A204.1 (cell line): ENCODE measurements at regions not wholly inside any gene's neighbourhood (a gene's known extent, or its start where the extent isn't known, plus 50 kb on each side); places are given as distances from the start of the nearest gene placed in this dataset.

ENCODE experiments used
- FAIRE-seq: peaks from 2 replicates; lab custom pipeline; 2012; peaks lifted over from hg19 to GRCh38; lab: Jason Lieb, UNC

DNA sequence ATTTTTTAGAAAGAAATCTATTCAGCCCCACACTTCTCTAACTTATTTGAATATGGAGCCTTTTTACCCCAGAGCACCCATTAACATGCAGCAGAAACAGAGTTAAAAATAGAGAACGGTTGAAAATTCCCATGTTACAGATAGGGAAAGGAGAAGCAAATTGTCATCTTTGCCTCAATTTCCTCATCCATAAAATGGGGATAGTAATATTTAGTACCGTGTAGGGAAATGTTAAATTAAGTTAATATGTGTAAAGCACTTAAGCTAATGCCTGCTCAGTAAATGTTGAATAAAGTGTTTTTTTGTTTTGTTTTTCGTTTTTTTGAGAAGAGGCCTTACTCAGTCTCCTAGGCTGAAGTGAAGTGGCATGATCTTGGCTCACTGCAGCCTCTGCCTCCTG is 50.3 kb downstream of the NAV1 start:
- FAIRE-seq = no peak

DNA sequence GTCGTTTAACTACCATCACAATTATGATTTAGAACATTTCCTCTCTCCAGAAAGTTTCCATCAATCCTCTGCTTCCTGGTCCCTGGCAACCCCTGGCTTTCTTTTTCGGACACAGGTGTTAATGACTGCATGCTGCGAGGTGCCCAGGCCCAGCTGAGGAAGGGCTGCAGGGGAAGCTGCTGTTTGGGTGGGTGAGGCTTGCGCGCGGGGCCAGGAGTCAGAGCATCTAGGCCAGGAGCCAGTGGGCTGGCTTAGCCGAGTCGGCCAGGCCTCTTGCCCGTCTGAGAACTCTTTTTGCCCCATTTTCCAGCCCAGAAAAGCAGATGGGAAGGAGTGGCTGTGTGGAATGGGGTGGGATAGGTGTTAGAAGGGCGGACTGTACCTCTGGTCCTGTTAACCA is 51.5 kb downstream of the NAV1 start:
- no peak for FAIRE-seq

DNA sequence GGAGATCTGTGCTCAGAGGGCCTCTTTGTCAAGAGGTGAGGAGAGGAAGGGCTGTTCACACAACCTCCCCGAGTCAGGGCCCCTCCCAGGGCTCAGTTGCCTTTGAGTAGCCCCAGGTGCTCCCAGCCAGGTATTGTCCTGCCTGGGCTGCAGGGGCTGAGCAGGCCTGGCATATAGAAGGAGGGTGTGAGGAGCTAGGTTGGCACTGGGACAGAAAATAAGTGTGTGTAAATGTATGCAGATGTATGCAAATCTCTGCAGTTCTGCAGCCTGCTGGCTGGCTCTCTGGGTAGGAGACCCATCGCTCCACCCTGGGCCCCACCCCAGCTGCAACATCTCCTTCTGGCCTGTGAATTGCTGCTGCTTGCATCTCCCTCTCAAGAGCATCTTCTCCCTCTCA is 52.4 kb downstream of the NAV1 start:
- no peak for FAIRE-seq

DNA sequence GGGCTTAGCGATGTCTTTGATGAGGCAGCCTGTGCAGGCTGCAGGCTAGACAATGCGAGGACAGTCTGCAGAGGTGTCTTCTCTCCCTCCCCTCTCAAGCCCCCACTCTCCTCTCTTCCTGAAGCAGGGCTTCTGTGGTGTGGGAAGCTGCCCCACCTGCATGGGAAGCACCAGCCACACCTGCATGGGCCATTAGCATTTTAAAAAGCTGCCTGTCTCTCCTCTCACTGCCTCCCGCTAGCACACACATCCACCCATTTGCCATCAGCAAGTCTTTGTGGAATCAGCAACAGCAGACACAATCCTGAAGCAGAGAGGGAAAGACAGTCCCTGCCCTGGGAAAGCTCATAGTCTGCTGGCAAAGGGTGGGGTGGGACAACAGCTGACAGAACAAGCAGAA is 53.1 kb downstream of the NAV1 start:
- no peak for FAIRE-seq

DNA sequence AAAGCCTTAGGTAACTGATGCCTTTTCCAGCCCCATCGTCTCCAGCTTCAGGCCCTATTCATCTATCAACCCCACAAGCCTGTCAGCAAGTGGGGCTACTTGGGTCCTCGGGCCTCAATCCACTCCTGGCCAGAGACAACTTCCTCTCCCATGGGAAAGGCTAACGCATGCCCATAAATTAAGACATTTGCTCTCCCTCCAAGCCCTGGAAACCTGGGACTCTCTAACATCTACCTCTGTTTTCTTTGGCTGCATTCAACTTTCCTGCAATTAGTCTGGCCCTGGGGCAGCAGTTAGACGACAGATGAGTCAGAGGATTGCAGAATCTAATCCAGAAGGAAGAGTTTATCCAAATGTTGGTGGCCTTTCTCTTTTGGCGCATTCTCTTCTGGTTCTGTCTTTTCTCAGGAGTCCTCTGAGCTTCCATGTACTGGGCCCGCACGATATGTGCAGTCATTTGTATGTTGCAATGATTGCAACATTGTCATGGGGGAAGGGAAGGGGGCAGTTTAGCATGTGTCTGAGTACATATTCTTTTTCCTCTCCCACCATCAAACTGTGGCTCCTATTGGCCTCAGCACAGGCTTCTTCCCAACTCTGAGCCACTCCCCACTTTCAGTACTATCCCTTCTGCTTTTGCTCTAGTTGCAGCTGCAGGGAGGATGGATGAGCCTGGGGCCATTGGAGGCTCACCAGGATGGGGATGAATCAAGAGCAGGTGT is 54.4 kb downstream of the NAV1 start:
- no peak for FAIRE-seq

DNA sequence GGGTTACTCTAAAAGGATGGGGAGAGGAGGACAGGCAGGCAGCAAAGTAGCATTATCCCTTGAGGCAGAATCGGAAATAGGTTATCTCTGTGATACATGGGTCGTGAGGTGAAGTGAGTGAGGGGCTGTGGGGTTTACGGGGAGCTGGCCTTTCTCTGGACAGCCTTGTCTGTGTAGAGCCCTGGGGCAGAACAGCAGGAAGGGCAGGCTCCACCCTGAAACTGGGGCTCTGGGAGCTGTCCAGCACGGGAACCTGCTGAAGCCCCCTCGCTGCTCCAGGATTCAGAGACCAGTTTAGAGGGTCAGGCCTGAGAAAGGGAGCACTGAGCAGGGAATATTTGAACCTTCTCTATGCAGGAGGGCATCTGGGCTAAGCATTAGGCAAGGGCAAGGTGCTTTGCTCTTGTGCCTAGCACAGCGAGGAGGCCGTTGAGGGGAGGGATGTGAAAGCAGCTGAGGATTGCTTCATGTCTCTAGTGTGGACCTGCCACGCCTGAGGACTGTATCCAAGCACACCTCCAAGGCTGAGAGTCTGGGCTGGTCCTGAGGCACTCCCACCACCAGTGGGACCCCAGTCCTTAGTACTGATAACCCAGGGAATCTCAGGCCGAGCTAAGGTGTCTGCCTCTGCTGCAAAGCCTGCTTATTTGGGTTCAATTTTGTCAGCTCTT is 55.8 kb downstream of the NAV1 start:
- no peak for FAIRE-seq

DNA sequence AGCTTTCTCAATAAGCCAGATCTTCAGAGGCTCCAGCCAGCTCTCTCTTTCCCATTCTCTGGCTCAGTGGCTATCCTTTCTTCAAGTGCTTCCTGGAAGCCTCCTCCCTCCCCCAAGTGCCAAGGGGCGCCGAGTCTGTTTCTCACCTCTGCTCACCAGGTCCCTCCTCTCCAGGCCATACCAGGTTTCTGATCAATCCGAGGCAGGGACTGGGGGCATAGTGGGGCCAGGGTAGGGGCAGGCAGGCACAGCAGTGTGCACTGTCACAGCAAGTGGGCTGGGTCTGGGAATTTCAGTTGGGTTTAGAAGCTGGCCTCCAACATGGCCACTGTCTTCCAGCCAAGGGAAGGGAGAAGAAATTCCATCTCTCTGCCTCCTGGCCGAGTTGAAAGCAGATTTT is 56.5 kb downstream of the NAV1 start:
- no peak for FAIRE-seq

DNA sequence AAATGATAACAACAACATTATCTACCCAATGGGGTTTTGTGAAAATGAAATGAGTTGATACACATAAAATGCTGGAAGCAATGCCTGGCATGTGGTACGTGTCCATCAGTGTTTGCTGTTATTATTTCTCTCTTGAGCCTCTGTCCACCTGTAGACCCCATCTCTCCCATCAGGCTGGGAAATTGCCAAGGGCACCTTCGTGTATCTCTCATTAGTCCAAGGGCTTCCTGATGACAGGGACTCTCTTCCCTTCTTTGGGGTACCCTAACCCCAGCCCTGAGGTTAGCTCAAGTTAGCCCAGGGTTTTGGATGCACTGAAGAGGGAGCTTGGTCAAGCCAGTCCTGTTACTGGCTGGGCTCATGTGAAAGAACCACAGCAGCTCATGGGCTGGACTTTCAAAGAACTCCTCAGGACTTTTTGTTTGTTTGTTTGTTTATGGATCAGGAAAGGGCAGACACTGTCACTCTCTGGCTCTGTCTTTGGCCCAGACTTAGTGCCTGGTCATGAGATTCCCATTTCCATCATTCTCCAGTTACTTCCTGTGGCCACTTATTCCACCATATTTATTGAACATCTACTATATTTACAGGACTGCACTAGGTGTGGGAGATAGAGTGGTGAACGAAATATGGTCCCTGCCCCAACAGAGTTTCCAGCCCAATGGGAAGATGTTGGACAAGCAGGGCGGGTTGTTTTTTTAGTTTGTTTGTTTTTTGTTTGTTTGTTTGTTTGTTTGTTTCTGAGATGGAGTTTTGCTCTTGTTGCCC is 57.4 kb downstream of the NAV1 start:
- FAIRE-seq = no peak

DNA sequence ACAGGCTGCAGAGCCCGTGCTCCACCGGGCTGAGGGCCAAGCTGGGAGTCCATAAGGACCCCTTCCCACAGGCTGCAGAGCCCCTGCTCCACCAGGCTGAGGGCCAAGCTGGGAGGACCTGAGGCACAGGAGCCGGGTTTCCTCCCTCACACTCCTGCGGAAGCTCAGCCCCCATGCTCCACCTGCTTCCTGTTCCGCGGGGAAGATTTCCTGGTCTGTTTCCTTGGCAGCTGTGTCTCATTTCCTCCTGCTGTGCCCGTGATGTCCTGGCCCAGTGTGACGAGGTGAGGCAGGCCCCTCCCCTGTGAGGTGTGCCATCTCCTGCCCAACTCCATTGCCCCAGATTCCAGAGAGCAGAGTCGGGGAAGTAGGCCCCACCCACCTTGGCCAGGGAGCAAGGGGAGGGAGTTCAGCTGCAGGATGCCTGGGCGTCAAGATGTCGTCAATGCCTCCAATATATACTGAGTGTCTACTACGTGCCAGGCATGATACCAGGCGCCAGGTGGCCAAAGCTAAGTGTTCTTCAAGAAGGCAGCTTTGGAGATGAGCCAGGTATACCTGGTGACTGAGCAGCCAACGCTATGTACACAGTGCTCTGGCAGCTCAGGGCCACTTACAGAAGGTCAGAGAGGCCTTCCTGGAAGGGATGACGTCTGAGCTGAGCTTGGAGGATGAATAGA is 58.8 kb downstream of the NAV1 start:
- no peak for FAIRE-seq

DNA sequence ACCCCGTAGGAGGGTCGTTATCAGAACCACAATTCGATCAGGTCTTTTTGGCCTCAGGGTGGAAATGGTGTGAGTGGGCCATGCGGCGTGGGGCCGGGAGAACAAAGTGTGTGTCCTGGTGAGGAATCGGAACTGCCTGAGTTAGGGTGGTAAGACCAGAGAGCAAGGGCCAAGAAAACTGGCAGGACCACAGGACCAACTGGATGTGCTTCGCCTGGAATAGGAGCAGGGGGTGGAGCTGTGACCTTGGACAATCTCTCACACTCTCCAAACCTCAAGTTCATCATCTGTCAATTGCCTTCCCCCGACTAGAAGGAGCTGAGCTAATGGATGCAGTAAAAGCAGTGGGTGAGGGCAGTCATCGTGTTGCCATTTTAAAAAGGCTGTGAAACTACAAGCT is 59.5 kb downstream of the NAV1 start:
- FAIRE-seq = no peak

DNA sequence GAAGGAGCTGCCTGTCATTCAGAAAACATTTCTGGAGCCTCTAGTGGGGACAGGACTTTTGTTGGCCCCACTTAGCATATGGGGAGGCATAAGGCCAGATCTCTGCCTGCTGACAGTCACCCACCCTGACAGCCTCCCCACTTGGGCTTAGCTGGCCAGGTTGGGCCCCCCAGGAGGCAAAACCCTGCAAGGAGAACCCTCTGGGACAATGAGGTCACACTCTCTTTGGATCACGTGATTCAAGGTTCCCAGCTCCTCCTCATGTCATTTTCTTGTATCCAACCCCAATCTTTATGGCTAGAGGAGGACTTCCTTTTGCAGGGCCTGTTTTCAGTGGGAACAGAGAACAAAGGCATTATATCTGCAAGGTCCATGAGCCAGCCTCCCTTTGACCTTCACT is 60.0 kb downstream of the NAV1 start:
- no peak for FAIRE-seq

DNA sequence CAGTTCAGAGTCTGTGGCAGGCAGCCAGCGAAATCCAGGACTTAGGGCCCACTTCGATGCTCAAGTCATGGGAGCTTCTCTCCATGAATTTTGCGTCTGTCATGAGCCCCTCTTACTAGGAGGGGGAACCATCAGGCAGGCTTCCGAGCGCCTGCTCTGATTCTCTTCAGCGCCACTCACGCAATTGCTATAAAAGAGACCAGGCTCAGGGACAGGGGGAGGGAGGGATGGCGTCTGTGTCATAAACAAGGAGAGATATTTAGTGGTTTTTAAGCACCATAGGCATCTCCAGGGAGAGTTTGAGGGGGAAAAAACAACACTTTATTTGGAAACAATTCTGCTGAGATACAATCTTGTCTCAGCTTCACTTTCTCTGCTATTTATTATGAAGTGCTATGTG is 60.6 kb downstream of the NAV1 start:
- FAIRE-seq = no peak

DNA sequence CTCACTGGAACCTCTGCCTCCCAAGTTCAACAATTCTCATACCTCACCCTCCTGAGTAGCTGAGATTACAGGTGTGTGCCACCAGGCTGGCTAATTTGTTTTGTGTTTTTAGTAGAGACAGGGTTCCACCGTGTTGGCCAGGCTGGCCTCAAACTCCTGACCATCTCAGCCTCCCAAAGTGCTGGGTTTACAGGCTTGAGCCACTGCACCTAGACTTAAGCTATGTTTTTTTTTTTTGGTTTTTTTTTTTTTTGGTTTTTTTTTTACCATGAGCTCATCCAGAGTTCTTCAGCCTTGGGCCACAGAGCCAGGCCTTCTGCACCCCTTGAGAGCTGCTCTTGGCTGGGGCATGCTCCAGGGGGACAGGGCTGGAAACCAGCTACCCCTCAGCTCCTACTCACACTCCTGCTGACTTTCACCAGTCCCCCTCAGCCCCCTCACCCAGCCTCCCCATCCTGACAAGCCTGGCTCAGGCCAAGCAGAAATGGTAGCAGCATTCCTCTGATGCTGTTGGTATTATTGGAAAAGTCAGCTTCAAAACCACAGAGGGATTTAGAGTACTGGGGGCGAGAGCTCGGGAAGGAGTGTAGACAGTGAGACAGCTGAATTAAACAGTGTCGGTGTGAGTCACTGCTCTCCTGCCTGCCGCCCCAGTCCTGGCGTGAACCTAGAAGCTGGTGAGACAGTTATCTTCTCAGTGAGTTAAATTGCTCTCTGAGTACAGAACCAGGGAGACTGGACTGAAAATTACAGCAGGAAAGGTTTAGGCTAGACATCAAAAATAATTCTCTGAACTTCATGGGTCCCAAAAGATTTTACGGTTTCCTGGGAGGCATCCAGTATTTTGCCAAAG is 63.7 kb downstream of the NAV1 start:
- no peak for FAIRE-seq

DNA sequence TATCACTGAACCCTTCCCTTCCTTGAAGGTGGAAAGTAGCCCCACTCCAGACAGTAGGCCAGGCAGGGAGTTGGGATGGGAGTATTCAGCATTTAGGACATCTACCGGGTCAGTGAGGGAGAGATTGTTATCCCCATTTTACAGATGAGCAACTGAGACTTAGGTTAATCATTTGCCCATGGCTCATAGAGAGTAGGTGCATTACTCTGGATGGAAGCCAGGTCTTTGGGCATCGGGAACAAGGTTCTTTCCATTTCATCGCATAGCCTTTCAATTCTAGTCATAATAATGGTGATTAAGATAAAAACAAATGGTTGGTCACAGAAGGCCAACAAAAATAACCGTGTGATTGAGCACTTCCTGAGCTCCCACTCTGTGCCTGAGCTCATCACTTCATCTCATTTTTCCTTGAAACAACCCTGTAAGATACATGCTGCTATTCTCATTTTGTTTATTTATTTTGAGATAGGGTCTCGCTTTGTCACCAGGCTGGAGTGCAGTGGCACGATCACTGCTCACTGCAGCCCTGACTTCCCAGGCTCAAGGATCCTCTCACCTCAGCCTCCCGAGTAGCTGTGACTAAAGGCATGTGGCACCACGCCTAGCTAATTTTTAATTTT is 64.8 kb downstream of the NAV1 start:
- no peak for FAIRE-seq

DNA sequence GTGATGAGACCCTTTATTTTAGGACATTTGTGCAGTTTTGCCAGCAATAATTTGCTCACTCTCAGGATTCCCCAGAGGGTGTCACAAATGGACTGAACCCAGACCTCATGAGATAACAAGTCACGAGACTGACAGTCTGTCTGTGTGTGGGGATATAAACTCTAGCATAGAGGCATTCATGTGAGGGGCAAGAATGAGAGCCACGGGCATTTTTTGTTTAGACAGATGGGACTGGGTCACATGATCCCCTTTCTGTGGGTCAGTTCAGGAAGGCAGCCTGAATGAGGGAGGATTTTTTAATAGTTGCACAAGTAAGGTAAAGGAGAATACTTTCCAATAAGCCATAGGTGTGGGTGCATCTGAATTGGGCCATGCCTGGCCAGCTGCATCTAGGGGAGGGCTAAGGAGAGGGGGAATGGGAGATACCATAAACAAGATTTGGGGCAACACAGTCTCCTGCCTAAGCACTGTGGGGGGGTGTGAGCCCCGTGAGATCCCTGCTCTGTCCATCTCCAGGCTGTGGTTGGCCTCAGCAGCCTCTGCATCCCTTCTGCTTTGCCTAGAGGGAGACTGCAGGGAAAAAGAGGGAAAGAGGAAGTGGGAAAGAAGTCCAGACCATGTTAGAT is 66.6 kb downstream of the NAV1 start:
- no peak for FAIRE-seq

DNA sequence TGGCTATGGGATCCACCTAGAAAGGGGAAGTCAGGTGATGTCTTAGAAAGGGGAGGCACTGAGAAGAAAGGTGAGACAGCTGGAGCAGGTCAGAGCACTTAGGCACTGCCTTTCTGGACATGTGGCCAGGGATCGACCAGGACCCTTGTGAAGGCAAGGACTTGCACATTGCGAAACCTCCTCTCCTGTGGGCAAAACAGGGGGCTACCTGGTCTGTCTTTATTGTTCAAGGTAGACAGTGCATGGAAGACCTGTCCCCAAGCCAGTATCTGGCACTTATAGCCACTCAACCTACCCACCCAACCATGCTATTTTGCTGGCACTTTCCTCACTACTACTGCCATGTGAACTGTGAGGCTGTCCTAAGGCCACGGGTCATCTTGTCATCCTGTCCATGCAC is 67.2 kb downstream of the NAV1 start:
- FAIRE-seq = no peak

DNA sequence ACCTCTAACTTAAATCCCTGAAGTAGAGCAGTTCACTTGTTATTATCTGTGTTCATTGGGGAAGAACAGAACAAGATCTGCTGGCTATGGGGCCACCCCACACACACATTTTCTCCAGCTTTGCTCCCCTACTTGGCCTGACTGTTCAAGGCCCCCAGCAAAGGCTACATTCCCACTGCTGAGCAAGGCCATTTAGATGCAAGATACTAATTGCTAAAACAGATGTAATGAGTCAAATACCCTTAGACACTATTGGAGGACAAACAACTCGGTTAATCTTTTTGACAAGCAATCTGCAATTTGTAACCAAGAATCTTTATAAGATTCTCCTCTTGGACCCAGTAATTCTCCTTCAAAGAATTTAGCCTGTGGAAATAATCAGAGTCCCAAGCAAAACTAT is 67.7 kb downstream of the NAV1 start:
- FAIRE-seq = no peak

DNA sequence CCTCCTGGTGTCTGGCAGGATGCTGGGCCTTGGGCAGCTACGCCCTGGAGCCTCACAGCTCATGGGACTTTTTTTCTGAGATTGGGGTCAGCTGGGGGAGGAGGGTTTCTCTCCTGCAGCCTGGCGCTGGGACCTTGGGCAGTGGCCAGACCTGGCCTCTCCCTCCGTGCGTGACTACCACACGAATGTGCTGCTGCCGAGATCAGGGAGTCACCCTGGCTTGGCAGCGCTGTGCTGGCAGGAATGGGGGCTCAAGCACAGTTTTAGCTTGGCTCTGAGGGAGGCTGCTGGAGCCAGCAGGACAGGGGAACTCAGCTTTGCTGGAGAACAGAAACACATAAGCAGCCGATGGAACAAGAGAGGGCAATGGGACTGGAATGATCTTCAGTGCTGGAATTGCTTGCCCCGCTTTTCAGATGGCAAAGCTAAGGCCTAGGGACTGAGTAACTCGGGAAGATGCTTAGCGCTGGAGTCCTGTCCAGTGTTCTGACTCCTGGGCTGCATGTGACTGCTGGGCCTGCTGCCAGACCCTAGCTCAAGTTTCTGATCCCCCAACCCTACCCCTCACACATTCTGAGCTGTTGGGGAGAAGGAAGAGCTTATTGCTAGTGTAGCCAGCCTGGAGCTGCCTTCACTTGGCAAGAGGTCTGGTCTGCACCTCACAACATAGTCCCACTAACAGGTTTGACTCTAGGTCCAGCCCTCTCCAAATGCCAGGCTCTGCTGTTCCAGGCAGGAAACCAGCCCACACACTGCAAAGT is 69.9 kb downstream of the NAV1 start:
- no peak for FAIRE-seq

DNA sequence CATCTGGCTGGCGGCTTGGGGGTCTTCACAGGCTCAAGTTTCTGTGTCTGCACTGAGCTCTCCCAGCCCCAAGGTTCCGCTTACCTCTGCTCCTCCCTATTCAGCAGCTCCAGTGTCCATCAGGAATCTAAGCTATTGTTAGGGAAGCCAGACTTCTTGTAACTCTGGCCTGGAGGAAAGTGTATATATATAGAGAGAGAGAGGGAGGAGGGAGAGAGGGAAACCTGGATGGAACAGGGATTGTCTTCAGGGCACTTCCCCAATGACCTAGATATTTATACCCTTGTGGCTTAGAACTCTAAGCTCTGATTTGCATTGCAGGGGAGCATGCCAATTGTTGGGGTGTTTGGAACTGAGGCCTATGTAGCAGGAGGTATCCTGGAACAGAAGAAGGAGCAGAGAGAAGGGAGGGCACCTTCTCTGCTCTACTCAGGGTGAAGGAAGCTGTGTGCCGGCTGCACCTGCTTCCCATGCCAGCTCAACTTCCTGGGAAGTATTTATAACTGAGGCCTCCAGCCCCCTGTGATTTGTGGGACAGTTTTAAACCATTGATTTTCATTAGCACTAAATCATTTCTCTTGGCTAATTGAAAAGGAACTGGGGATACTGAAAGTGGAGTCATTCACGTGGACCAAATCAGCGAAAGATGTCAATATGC is 70.9 kb downstream of the NAV1 start:
- FAIRE-seq = no peak

DNA sequence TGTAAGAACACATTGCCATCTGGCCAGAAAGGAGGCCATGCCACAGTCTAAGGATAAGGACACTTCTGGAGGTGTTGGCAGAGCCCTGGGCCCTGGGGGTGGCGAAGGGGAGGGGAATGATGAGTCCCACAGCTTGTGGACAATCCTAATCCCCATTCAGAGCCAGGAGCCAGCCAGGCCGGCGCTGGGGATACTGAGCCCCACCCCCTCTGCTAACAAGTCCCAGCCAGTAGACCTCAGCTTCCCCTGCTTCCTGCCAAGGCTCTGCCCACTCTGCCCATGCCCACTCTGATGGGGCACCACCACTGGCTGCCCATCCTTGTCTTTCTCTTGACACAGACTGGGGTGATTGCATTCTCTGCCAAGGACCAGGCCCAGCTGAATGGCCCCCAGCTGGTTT is 71.9 kb downstream of the NAV1 start:
- no peak for FAIRE-seq
